Sigmoid colon (tissue), 4 donors: ENCODE measurements at regions not wholly inside any gene's neighbourhood (a gene's known extent, or its start where the extent isn't known, plus 50 kb on each side); places are given as distances from the start of the nearest gene placed in this dataset.

ENCODE experiments used
- EP300 ChIP-seq, 4 donors: sonication (generic); formaldehyde crosslinking; IDR thresholded peaks; one replicate each; pipeline ENCODE4 v1.6.1; 2017; ENCODE audit warnings: antibody characterized with exemption in 4 of 4
- POLR2AphosphoS5 ChIP-seq, 4 donors: sonication (generic); formaldehyde crosslinking; IDR thresholded peaks; one replicate each; pipeline ENCODE4 v1.6.1; 2017; ENCODE audit warnings: antibody characterized with exemption in 4 of 4
- TF ChIP-seq, protein P1 (sequence below), 4 experiments: fragments of 450-650 bp in 3 of 4; fragments of 200-600 bp in 1 of 4; IDR thresholded peaks; one replicate each; pipeline ENCODE4 v1.5.1; 2016 to 2019; ENCODE audit warnings: antibody characterized with exemption in 4 of 4, mild to moderate bottlenecking in 3 of 4, moderate library complexity in 2 of 4

DNA sequence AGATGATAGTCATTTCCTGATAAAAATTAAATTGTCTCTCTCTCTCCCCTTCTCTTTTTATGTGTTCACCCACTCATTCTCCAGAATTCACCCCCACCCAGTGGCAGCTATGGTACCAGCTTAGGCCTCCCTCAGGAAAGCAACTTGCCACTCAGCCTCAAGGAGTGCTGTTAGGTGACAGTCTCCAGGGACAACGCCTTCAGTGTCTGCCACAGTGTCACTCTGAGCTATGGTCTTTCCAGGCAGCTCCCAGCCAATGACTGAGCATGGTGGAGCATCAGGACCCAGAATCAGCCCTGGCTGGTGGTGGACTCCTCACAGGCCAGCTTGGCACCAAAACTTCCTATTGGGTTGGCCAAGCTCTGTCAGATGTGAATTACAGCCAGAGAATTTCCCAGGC, 140.9 kb upstream of the PIK3R1 start:
- TF ChIP-seq, protein P1, sequence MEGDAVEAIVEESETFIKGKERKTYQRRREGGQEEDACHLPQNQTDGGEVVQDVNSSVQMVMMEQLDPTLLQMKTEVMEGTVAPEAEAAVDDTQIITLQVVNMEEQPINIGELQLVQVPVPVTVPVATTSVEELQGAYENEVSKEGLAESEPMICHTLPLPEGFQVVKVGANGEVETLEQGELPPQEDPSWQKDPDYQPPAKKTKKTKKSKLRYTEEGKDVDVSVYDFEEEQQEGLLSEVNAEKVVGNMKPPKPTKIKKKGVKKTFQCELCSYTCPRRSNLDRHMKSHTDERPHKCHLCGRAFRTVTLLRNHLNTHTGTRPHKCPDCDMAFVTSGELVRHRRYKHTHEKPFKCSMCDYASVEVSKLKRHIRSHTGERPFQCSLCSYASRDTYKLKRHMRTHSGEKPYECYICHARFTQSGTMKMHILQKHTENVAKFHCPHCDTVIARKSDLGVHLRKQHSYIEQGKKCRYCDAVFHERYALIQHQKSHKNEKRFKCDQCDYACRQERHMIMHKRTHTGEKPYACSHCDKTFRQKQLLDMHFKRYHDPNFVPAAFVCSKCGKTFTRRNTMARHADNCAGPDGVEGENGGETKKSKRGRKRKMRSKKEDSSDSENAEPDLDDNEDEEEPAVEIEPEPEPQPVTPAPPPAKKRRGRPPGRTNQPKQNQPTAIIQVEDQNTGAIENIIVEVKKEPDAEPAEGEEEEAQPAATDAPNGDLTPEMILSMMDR (IDR thresholded peaks at IDR 0.05) = no peak
- TF ChIP-seq POLR2AphosphoS5 (IDR thresholded peaks at IDR 0.05) (no peak), EP300 (IDR thresholded peaks at IDR 0.05) (no peak)
